ENCODE measurements at regions not wholly inside any gene's neighbourhood (a gene's known extent, or its start where the extent isn't known, plus 50 kb on each side); places are given as distances from the start of the nearest gene placed in this dataset.

- no peak for TF ChIP-seq POLR2A (IDR thresholded peaks at IDR 0.05)
- no peak for TF ChIP-seq CTCF (IDR thresholded peaks at IDR 0.05)
Observed at GRCh38 chr7:16129431-16130110, 291.8 kb downstream of the CRPPA start.

All from thyroid gland (tissue), 4 donors.